HepG2 (cell line): ENCODE measurements at regions not wholly inside any gene's neighbourhood (a gene's known extent, or its start where the extent isn't known, plus 50 kb on each side); places are given as distances from the start of the nearest gene placed in this dataset.
A peak's percentile ranks its signal among the peaks of the same experiment; 100 is the strongest.

Source experiments
- FOXA1 ChIP-seq, 2 experiments: fragments of 450-650 bp in 1 of 2; sonication (generic) in 1 of 2; formaldehyde crosslinking in 1 of 2; IDR thresholded peaks; 2 replicates each; pipeline versions ENCODE4 v1.4.0 to v1.6.1; 2016 to 2020; ENCODE audit warnings: missing genetic modification reagents in 1 of 2
- FOXP1 ChIP-seq, 2 experiments: fragments of 450-650 bp in 1 of 2; IDR thresholded peaks; 2 replicates each; pipeline ENCODE4 v1.6.1; 2017 to 2018; ENCODE audit warnings: antibody characterized with exemption in 1 of 2
- GATAD2A ChIP-seq: IDR thresholded peaks from 2 replicates; pipeline ENCODE4 v1.6.1; 2016
- HNF4A ChIP-seq: sonication (generic); formaldehyde crosslinking; IDR thresholded peaks from 2 replicates; pipeline ENCODE4 v1.4.0; 2020; ENCODE audit warnings: missing genetic modification reagents
- MED1 ChIP-seq: sonication (generic); formaldehyde crosslinking; IDR thresholded peaks from 2 replicates; pipeline ENCODE4 v1.4.0; 2020; ENCODE audit warnings: missing genetic modification reagents
- MED13 ChIP-seq: sonication (generic); formaldehyde crosslinking; IDR thresholded peaks from 2 replicates; pipeline ENCODE4 v1.5.0; 2020; ENCODE audit warnings: missing genetic modification reagents
- NFKBIZ ChIP-seq: IDR thresholded peaks from 2 replicates; pipeline ENCODE4 v1.6.1; 2018; ENCODE audit warnings: missing genetic modification reagents, missing compliant biosample characterization
- RXRA ChIP-seq: sonication (generic); formaldehyde crosslinking; IDR thresholded peaks from 2 replicates; pipeline ENCODE4 v1.5.1; 2020; ENCODE audit warnings: missing genetic modification reagents
- TF ChIP-seq, protein P1 (sequence below), 2 experiments: sonication (generic) in 1 of 2; formaldehyde crosslinking in 1 of 2; IDR thresholded peaks; 2 replicates each; pipeline versions ENCODE4 v1.4.0 to v1.6.1; 2016 to 2020; ENCODE audit warnings: borderline replicate concordance in 1 of 2, low read depth in 1 of 2, mild to moderate bottlenecking in 1 of 2, missing genetic modification reagents in 1 of 2
- TF ChIP-seq, protein P2 (sequence below): IDR thresholded peaks from 2 replicates; pipeline ENCODE4 v1.4.0; 2020; ENCODE audit warnings: mild to moderate bottlenecking, missing genetic modification reagents
- TF ChIP-seq, protein P3 (sequence below): sonication (generic); formaldehyde crosslinking; IDR thresholded peaks from 2 replicates; pipeline ENCODE4 v1.8.0; 2023; ENCODE audit warnings: mild to moderate bottlenecking, missing genetic modification reagents
- TF ChIP-seq, protein P4 (sequence below): sonication (generic); formaldehyde crosslinking; IDR thresholded peaks from 2 replicates; pipeline ENCODE4 v1.4.0; 2020; ENCODE audit warnings: missing genetic modification reagents

DNA sequence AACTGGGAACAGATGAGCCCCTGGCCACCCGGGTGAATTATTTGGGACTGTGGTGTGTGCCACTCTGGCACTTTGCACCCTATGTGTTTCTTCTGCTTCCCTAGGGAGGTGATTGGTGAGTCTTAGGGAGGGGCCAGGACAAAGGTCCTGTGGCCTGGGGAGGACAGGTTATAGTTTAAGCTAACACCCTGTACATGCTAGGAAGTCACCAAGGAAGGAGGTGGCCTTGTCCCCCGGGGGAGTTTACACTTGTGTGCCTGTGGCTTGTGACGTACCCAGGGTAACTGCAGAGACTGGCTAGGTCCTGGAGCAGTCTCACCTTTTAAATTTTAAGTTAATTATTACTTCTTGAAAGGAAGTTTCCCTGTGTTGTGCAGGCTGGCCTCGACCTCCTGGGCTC lies 196.2 kb downstream of the BAMBI start (continued):
- TF ChIP-seq, protein P1, sequence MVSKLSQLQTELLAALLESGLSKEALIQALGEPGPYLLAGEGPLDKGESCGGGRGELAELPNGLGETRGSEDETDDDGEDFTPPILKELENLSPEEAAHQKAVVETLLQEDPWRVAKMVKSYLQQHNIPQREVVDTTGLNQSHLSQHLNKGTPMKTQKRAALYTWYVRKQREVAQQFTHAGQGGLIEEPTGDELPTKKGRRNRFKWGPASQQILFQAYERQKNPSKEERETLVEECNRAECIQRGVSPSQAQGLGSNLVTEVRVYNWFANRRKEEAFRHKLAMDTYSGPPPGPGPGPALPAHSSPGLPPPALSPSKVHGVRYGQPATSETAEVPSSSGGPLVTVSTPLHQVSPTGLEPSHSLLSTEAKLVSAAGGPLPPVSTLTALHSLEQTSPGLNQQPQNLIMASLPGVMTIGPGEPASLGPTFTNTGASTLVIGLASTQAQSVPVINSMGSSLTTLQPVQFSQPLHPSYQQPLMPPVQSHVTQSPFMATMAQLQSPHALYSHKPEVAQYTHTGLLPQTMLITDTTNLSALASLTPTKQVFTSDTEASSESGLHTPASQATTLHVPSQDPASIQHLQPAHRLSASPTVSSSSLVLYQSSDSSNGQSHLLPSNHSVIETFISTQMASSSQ (IDR thresholded peaks at IDR 0.05; ENCODE audit: low read depth), result peak; percentile 28; the same call in 1 of the 2 replicates
- TF ChIP-seq, protein P1 (CRISPR knock-in tag; IDR thresholded peaks at IDR 0.05; ENCODE audit: borderline replicate concordance), result no peak
- 0 out of 2 replicates have a peak, but pooled peaks have one; percentile 19 for TF ChIP-seq RXRA (CRISPR knock-in tag)
- TF ChIP-seq HNF4A, result peak; percentile 62
- TF ChIP-seq, protein P2, sequence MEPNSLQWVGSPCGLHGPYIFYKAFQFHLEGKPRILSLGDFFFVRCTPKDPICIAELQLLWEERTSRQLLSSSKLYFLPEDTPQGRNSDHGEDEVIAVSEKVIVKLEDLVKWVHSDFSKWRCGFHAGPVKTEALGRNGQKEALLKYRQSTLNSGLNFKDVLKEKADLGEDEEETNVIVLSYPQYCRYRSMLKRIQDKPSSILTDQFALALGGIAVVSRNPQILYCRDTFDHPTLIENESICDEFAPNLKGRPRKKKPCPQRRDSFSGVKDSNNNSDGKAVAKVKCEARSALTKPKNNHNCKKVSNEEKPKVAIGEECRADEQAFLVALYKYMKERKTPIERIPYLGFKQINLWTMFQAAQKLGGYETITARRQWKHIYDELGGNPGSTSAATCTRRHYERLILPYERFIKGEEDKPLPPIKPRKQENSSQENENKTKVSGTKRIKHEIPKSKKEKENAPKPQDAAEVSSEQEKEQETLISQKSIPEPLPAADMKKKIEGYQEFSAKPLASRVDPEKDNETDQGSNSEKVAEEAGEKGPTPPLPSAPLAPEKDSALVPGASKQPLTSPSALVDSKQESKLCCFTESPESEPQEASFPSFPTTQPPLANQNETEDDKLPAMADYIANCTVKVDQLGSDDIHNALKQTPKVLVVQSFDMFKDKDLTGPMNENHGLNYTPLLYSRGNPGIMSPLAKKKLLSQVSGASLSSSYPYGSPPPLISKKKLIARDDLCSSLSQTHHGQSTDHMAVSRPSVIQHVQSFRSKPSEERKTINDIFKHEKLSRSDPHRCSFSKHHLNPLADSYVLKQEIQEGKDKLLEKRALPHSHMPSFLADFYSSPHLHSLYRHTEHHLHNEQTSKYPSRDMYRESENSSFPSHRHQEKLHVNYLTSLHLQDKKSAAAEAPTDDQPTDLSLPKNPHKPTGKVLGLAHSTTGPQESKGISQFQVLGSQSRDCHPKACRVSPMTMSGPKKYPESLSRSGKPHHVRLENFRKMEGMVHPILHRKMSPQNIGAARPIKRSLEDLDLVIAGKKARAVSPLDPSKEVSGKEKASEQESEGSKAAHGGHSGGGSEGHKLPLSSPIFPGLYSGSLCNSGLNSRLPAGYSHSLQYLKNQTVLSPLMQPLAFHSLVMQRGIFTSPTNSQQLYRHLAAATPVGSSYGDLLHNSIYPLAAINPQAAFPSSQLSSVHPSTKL, result 0 out of 2 replicates have a peak, but pooled peaks have one; percentile 25
- TF ChIP-seq, protein P3, sequence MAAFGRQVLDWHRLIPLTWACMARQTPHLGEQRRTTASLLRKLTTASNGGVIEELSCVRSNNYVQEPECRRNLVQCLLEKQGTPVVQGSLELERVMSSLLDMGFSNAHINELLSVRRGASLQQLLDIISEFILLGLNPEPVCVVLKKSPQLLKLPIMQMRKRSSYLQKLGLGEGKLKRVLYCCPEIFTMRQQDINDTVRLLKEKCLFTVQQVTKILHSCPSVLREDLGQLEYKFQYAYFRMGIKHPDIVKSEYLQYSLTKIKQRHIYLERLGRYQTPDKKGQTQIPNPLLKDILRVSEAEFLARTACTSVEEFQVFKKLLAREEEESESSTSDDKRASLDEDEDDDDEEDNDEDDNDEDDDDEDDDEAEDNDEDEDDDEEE, result no peak
- TF ChIP-seq MED1 (CRISPR knock-in tag), result peak; percentile 50; the same call in 1 of the 2 replicates
- TF ChIP-seq FOXA1 (IDR thresholded peaks at IDR 0.05), result no peak
- TF ChIP-seq FOXA1 (CRISPR knock-in tag; IDR thresholded peaks at IDR 0.05), result 0 out of 2 replicates have a peak, but pooled peaks have one; percentile 14
- TF ChIP-seq GATAD2A, result peak; percentile 39; the same call in 1 of the 2 replicates
- TF ChIP-seq MED13 (CRISPR knock-in tag), result no peak
- no peak for TF ChIP-seq NFKBIZ (CRISPR knock-in tag)
- no peak for TF ChIP-seq FOXP1 (IDR thresholded peaks at IDR 0.05)
- TF ChIP-seq FOXP1 (CRISPR knock-in tag; IDR thresholded peaks at IDR 0.05), result 0 out of 2 replicates have a peak, but pooled peaks have one; percentile 14
- TF ChIP-seq, protein P4, sequence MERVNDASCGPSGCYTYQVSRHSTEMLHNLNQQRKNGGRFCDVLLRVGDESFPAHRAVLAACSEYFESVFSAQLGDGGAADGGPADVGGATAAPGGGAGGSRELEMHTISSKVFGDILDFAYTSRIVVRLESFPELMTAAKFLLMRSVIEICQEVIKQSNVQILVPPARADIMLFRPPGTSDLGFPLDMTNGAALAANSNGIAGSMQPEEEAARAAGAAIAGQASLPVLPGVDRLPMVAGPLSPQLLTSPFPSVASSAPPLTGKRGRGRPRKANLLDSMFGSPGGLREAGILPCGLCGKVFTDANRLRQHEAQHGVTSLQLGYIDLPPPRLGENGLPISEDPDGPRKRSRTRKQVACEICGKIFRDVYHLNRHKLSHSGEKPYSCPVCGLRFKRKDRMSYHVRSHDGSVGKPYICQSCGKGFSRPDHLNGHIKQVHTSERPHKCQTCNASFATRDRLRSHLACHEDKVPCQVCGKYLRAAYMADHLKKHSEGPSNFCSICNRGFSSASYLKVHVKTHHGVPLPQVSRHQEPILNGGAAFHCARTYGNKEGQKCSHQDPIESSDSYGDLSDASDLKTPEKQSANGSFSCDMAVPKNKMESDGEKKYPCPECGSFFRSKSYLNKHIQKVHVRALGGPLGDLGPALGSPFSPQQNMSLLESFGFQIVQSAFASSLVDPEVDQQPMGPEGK (CRISPR knock-in tag), result peak; percentile 79
